ENCODE measurements at regions not wholly inside any gene's neighbourhood (a gene's known extent, or its start where the extent isn't known, plus 50 kb on each side); places are given as distances from the start of the nearest gene placed in this dataset.
"Not testable (repeated sequence)": the region's sequence is repeated elsewhere in the genome, so short reads cannot be mapped to it uniquely, and the experiment has no call there.

DNA sequence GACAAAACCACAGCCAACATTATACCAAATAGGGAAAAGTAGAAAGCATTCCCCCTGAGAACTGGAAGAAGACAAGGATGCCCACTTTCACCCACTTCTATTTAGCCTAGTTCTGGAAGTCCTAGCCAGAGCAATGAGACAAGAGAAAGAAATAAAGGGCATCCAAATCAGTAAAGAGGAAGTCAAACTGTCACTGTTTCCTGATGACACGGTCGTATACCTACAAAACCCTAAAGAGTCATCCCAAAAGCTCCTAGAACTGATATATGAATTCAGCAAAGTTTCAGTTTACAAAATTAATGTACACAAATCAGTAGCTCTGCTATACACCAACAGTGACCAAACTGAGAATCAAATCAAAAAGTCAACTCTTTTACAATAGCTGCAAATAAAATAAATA is 142.6 kb upstream of the P2RY1 start:
- peak; percentile 3; the same call in 1 of the 2 replicates for TF ChIP-seq SPI1 (IDR thresholded peaks at IDR 0.05; ENCODE audit: borderline replicate concordance, low read depth)
- H3K4me3 ChIP-seq (replicated peaks; ENCODE audit: insufficient read depth, low read length); H3K27ac ChIP-seq (replicated peaks); DNase-seq (ENCODE audit: low read depth in 1 of 2, low spot score in 1 of 2); H3K27me3 ChIP-seq (ENCODE audit: insufficient read depth, poor library complexity, severe bottlenecking): not testable (repeated sequence)

DNA sequence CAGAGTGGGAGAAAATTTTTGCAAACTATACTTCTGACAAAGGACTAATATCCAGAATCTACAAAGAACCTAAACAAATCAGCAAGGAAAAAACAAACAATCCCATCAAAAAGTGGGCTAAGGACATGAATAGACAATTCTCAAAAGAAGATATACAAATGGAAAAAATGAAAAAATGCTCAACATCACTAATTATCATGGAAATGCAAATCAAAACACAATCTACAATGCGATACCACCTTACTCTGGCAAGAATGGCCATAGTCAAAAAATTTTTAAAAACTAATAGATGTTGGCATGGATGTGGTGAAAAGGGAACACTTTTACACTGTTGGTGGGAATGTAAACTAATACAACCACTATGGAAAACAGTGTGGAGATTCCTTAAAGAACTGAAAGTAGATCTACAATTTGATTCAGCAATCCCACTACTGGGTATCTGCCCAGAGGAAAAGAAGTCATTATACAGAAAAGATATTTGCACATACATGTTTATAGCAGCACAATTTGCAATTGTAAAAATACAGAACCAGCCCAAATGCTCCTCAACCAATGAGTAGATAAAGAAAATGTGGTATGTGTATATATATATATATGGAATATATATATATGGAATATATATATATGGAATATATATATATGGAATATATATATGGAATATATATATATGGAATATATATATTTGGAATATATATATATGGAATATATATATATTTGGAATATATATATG is 141.2 kb upstream of the P2RY1 start:
- DNase-seq (ENCODE audit: low read depth in 1 of 2, low spot score in 1 of 2); H3K4me3 ChIP-seq (replicated peaks; ENCODE audit: insufficient read depth, low read length); H3K27me3 ChIP-seq (ENCODE audit: insufficient read depth, poor library complexity, severe bottlenecking); H3K27ac ChIP-seq (replicated peaks): not testable (repeated sequence)

DNA sequence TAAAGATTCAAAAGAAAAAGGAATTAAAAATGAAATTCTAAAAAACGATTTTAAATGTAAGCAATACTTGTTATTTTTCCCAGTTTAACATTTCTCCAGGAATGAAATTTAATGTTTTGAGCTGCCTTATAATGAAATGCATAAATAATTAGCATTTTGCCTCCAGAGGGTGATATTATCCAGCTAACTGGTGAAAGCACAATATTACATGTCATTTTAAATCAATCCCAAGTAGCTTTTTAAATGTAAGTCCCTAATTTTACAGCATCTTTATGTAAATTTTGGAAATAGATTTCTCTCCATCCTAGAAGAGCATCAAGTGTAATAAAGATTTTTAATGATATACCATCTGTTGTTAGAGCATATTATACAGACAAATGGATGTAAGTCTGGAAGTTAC is 139.1 kb upstream of the P2RY1 start:
- TF ChIP-seq, protein P1, sequence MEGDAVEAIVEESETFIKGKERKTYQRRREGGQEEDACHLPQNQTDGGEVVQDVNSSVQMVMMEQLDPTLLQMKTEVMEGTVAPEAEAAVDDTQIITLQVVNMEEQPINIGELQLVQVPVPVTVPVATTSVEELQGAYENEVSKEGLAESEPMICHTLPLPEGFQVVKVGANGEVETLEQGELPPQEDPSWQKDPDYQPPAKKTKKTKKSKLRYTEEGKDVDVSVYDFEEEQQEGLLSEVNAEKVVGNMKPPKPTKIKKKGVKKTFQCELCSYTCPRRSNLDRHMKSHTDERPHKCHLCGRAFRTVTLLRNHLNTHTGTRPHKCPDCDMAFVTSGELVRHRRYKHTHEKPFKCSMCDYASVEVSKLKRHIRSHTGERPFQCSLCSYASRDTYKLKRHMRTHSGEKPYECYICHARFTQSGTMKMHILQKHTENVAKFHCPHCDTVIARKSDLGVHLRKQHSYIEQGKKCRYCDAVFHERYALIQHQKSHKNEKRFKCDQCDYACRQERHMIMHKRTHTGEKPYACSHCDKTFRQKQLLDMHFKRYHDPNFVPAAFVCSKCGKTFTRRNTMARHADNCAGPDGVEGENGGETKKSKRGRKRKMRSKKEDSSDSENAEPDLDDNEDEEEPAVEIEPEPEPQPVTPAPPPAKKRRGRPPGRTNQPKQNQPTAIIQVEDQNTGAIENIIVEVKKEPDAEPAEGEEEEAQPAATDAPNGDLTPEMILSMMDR (IDR thresholded peaks at IDR 0.05; ENCODE audit: insufficient read depth, low read length), result no peak
- TF ChIP-seq, protein P2, sequence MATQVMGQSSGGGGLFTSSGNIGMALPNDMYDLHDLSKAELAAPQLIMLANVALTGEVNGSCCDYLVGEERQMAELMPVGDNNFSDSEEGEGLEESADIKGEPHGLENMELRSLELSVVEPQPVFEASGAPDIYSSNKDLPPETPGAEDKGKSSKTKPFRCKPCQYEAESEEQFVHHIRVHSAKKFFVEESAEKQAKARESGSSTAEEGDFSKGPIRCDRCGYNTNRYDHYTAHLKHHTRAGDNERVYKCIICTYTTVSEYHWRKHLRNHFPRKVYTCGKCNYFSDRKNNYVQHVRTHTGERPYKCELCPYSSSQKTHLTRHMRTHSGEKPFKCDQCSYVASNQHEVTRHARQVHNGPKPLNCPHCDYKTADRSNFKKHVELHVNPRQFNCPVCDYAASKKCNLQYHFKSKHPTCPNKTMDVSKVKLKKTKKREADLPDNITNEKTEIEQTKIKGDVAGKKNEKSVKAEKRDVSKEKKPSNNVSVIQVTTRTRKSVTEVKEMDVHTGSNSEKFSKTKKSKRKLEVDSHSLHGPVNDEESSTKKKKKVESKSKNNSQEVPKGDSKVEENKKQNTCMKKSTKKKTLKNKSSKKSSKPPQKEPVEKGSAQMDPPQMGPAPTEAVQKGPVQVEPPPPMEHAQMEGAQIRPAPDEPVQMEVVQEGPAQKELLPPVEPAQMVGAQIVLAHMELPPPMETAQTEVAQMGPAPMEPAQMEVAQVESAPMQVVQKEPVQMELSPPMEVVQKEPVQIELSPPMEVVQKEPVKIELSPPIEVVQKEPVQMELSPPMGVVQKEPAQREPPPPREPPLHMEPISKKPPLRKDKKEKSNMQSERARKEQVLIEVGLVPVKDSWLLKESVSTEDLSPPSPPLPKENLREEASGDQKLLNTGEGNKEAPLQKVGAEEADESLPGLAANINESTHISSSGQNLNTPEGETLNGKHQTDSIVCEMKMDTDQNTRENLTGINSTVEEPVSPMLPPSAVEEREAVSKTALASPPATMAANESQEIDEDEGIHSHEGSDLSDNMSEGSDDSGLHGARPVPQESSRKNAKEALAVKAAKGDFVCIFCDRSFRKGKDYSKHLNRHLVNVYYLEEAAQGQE (IDR thresholded peaks at IDR 0.05; ENCODE audit: insufficient replicate concordance, low read depth), result no peak
- TF ChIP-seq GABPA (IDR thresholded peaks at IDR 0.05; ENCODE audit: low read depth), result no peak
- DNase-seq (ENCODE audit: low read depth in 1 of 2, low spot score in 1 of 2), result no peak
- Histone ChIP-seq H3K27ac (replicated peaks) (no peak overlapping the region), H3K4me3 (replicated peaks; ENCODE audit: insufficient read depth, low read length) (no peak overlapping the region), H3K27me3 (ENCODE audit: insufficient read depth, poor library complexity, severe bottlenecking) (peaks cover 2% of the 10 kb centered on the region)

DNA sequence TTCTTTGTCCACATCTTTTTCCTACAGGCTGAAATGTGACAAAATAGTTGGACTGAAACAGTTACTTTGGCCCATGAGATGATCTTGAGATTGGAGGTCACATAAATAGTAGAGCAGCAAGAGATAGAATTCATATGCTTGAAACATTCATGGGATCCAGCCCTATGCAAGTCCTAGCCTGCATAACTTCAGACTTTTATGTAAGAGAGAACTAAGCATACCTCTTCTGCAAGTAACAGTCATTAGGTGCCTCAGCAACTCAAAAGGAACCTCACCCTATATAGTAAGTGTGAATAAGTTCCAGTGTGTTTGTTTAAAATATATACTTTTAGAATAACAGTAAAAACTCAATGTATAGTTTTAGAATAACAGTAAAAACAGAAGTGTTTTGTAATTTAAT is 138.0 kb upstream of the P2RY1 start:
- TF ChIP-seq, protein P1 (IDR thresholded peaks at IDR 0.05; ENCODE audit: insufficient read depth, low read length), result no peak
- TF ChIP-seq SPI1 (IDR thresholded peaks at IDR 0.05; ENCODE audit: borderline replicate concordance, low read depth), result no peak
- Histone ChIP-seq H3K27ac (replicated peaks) (no peak overlapping the region), H3K4me3 (replicated peaks; ENCODE audit: insufficient read depth, low read length) (no peak overlapping the region), H3K27me3 (ENCODE audit: insufficient read depth, poor library complexity, severe bottlenecking) (peaks cover 2% of the 10 kb centered on the region)
- no peak for DNase-seq (ENCODE audit: low read depth in 1 of 2, low spot score in 1 of 2)

DNA sequence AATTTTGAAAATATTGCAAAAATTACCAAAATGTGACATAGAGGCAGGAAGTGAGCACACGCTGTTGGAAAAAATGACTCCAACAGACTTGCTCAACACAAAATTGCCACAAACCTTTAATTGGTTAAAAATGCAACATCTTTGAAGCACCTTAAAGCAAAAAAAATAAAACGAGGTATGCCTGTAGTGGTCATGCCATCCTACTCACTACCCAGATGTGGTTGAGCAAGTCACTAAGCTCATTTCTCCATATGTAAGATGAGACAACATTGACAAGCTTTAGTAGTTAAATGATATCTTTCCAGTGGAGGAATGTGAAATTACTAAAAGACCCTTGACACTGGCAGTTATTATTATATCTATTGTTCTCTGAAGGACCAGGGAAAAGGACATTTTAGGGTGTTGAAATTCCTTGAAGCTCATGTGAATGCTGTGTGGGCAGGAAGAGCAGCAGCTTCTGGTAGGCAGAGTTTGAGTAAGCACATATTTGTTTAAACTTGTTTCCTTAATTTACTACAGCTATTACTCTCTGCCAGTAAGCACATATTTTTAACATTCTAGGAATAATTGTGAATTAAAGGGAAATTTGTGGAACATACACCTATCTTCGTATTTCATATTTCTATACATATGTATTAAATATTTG is 131.6 kb upstream of the P2RY1 start:
- Histone ChIP-seq H3K27ac (replicated peaks) (no peak overlapping the region), H3K4me3 (replicated peaks; ENCODE audit: insufficient read depth, low read length) (no peak overlapping the region), H3K27me3 (ENCODE audit: insufficient read depth, poor library complexity, severe bottlenecking) (no peaks in the 10 kb centered on the region)
- no peak for DNase-seq (ENCODE audit: low read depth in 1 of 2, low spot score in 1 of 2)
- no peak for TF ChIP-seq SPI1 (IDR thresholded peaks at IDR 0.05; ENCODE audit: borderline replicate concordance, low read depth)
- TF ChIP-seq POLR2AphosphoS5 (IDR thresholded peaks at IDR 0.05; ENCODE audit: low read depth), result no peak
- TF ChIP-seq, protein P1 (IDR thresholded peaks at IDR 0.05; ENCODE audit: insufficient read depth, low read length), result no peak
- no peak for TF ChIP-seq GABPA (IDR thresholded peaks at IDR 0.05; ENCODE audit: low read depth)
- TF ChIP-seq, protein P2 (IDR thresholded peaks at IDR 0.05; ENCODE audit: insufficient replicate concordance, low read depth), result no peak
